Neuronal stem cell (in vitro differentiated cells): ENCODE measurements at regions not wholly inside any gene's neighbourhood (a gene's known extent, or its start where the extent isn't known, plus 50 kb on each side); places are given as distances from the start of the nearest gene placed in this dataset.

Experiments
- DNase-seq: peaks from one replicate; pipeline ENCODE4 v3.0.0-alpha.2; 2013; ENCODE audit warnings: low spot score
- H2AFZ ChIP-seq: one replicate; pipeline ENCODE4 v1.6.1; 2013; ENCODE audit warnings: mild to moderate bottlenecking, low read length, inconsistent platforms
- H2AK5ac ChIP-seq: 2 replicates; pipeline ENCODE4 v1.6.1; 2013; ENCODE audit warnings: low read depth, mild to moderate bottlenecking, inconsistent platforms, low read length, moderate library complexity, mixed read lengths
- H2BK120ac ChIP-seq: 2 replicates; pipeline ENCODE4 v1.6.1; 2013; ENCODE audit warnings: low read depth, mild to moderate bottlenecking, inconsistent platforms, low read length, moderate library complexity, mixed read lengths
- H2BK12ac ChIP-seq: one replicate; pipeline ENCODE4 v1.6.1; 2013; ENCODE audit warnings: low read length, inconsistent platforms
- H2BK15ac ChIP-seq: 2 replicates; pipeline ENCODE4 v1.6.1; 2013; ENCODE audit warnings: mild to moderate bottlenecking, low read length, inconsistent platforms, mixed read lengths
- H2BK5ac ChIP-seq: one replicate; pipeline ENCODE4 v1.6.1; 2013; ENCODE audit warnings: inconsistent platforms, mild to moderate bottlenecking, low read length, moderate library complexity
- H3K14ac ChIP-seq: one replicate; pipeline ENCODE4 v1.6.1; 2013; ENCODE audit warnings: low read length, inconsistent platforms
- H3K18ac ChIP-seq: 2 replicates; pipeline ENCODE4 v1.6.1; 2013; ENCODE audit warnings: low read length, inconsistent platforms
- H3K23ac ChIP-seq: 2 replicates; pipeline ENCODE4 v1.6.1; 2013; ENCODE audit warnings: low read depth, mild to moderate bottlenecking, mixed read lengths, low read length, inconsistent platforms; ENCODE audit not compliant: poor library complexity
- H3K27ac ChIP-seq: replicated peaks from 3 replicates; pipeline ENCODE4 v1.5.1; 2013; ENCODE audit warnings: low read length, inconsistent platforms
- H3K27me3 ChIP-seq, 3 experiments: 2 replicates each; pipeline ENCODE4 v1.6.1; 2013; ENCODE audit warnings: low read length in 3 of 3, mild to moderate bottlenecking in 2 of 3, inconsistent platforms in 1 of 3, low read depth in 1 of 3, mixed read lengths in 1 of 3, moderate library complexity in 1 of 3; ENCODE audit not compliant: control insufficient read depth in 3 of 3, insufficient read depth in 3 of 3
- H3K36me3 ChIP-seq, 2 donors: replicated peaks in 1 of 2; 2 replicates each; pipeline ENCODE4 v1.6.1; 2013; ENCODE audit warnings: low read length in 2 of 2; ENCODE audit not compliant: control insufficient read depth in 2 of 2, insufficient read depth in 2 of 2
- H3K4ac ChIP-seq: 2 replicates; pipeline ENCODE4 v1.6.1; 2013; ENCODE audit warnings: inconsistent platforms, mild to moderate bottlenecking, low read length, moderate library complexity
- H3K4me1 ChIP-seq, 2 donors: 1 replicate in 1 of 2; 2 replicates in 1 of 2; pipeline ENCODE4 v1.6.1; 2013; ENCODE audit warnings: low read length in 2 of 2, low read depth in 1 of 2; ENCODE audit not compliant: control insufficient read depth in 2 of 2, insufficient read depth in 1 of 2
- H3K4me2 ChIP-seq: one replicate; pipeline ENCODE4 v1.6.1; 2013; ENCODE audit warnings: mild to moderate bottlenecking, low read length, inconsistent platforms; ENCODE audit not compliant: insufficient read depth, poor library complexity, severe bottlenecking
- H3K4me3 ChIP-seq, 2 donors: 2 replicates each; pipeline ENCODE4 v1.5.1; 2013; ENCODE audit warnings: low read length in 2 of 2, mild to moderate bottlenecking in 2 of 2, inconsistent platforms in 1 of 2, moderate library complexity in 1 of 2
- H3K79me1 ChIP-seq: one replicate; pipeline ENCODE4 v1.6.1; 2013; ENCODE audit warnings: low read depth, mild to moderate bottlenecking, inconsistent platforms, low read length, moderate library complexity
- H3K9ac ChIP-seq: one replicate; pipeline ENCODE4 v1.6.1; 2013; ENCODE audit warnings: mild to moderate bottlenecking, low read depth, low read length, inconsistent platforms; ENCODE audit not compliant: poor library complexity
- H3K9me3 ChIP-seq, 2 donors: replicated peaks in 1 of 2; 2 replicates each; pipeline versions ENCODE3 to v1.6.1; 2013; ENCODE audit warnings: low read length in 2 of 2, mild to moderate bottlenecking in 2 of 2, inconsistent platforms in 1 of 2, low read depth in 1 of 2, mixed read lengths in 1 of 2, moderate library complexity in 1 of 2; ENCODE audit not compliant: control insufficient read depth in 2 of 2, insufficient read depth in 1 of 2
- H4K8ac ChIP-seq: one replicate; pipeline ENCODE4 v1.6.1; 2013; ENCODE audit warnings: low read depth, mild to moderate bottlenecking, inconsistent platforms, low read length, moderate library complexity
- H4K91ac ChIP-seq: one replicate; pipeline ENCODE4 v1.6.1; 2013; ENCODE audit warnings: low read length, low read depth, mild to moderate bottlenecking, inconsistent platforms; ENCODE audit not compliant: poor library complexity
- WGBS, 2 donors: extraction: QIAGEN DNeasy Blood & Tissue Kit; methylation state at CpG; one replicate each; pipeline ENCODE4 v1.1.7; 2013; ENCODE audit warnings: missing lambda C conversion rate in 2 of 2, mixed read lengths in 1 of 2; ENCODE audit not compliant: insufficient read length in 2 of 2, insufficient replicate concordance in 1 of 2; ENCODE audit errors: extremely low coverage in 2 of 2; 5-methylcytosine and 5-hydroxymethylcytosine counted together

GRCh38 chr13:85255978-85256377 lies 543.2 kb downstream of the SLITRK6 start:
- H3K14ac ChIP-seq, result no peak overlapping the region
- no peak overlapping the region for H2AFZ ChIP-seq
- H3K9ac ChIP-seq, result no peak overlapping the region
- H3K27ac ChIP-seq, result no peak overlapping the region
- H3K4me2 ChIP-seq, result no peak overlapping the region
- H2BK5ac ChIP-seq, result no peak overlapping the region
- no peaks in the 10 kb centered on the region for H3K4me1 ChIP-seq
- no peak overlapping the region for H4K8ac ChIP-seq
- H2AK5ac ChIP-seq, result no peak overlapping the region
- H2BK12ac ChIP-seq, result no peak overlapping the region
- no CpG with 5 or more reads among the region's 2 CpGs for WGBS, 2 donors
- H3K18ac ChIP-seq, result no peak overlapping the region
- H3K79me1 ChIP-seq, result no peaks in the 10 kb centered on the region
- H3K4me3 ChIP-seq, result no peak overlapping the region
- no peaks in the 10 kb centered on the region for H3K27me3 ChIP-seq
- no peaks in the 10 kb centered on the region for H3K9me3 ChIP-seq
- no peak overlapping the region for H4K91ac ChIP-seq
- H2BK120ac ChIP-seq, result no peak overlapping the region
- H2BK15ac ChIP-seq, result no peak overlapping the region
- H3K36me3 ChIP-seq, result no peaks in the 10 kb centered on the region
- H3K4ac ChIP-seq, result no peak overlapping the region
- no peak for DNase-seq
- no peak overlapping the region for H3K23ac ChIP-seq

GRCh38 chr13:85254641-85255040 lies 544.6 kb downstream of the SLITRK6 start:
- H3K9me3 ChIP-seq, result no peaks in the 10 kb centered on the region
- no peak overlapping the region for H2BK5ac ChIP-seq
- H4K8ac ChIP-seq, result no peak overlapping the region
- H4K91ac ChIP-seq, result no peak overlapping the region
- no peaks in the 10 kb centered on the region for H3K79me1 ChIP-seq
- H3K4me3 ChIP-seq, result no peak overlapping the region
- H2AK5ac ChIP-seq, result no peak overlapping the region
- no CpG with 5 or more reads among the region's 6 CpGs for WGBS, 2 donors
- H2BK12ac ChIP-seq, result no peak overlapping the region
- H3K27me3 ChIP-seq, result no peaks in the 10 kb centered on the region
- no peak overlapping the region for H3K27ac ChIP-seq
- H2BK120ac ChIP-seq, result no peak overlapping the region
- H2BK15ac ChIP-seq, result no peak overlapping the region
- H3K23ac ChIP-seq, result no peak overlapping the region
- H3K4me2 ChIP-seq, result no peak overlapping the region
- no peak overlapping the region for H3K4ac ChIP-seq
- no peak overlapping the region for H3K14ac ChIP-seq
- no peak overlapping the region for H2AFZ ChIP-seq
- no peak for DNase-seq
- no peaks in the 10 kb centered on the region for H3K4me1 ChIP-seq
- H3K9ac ChIP-seq, result no peak overlapping the region
- H3K18ac ChIP-seq, result no peak overlapping the region
- H3K36me3 ChIP-seq, result no peaks in the 10 kb centered on the region

GRCh38 chr13:85249151-85249550 lies 550.1 kb downstream of the SLITRK6 start:
- H4K91ac ChIP-seq, result no peak overlapping the region
- H3K14ac ChIP-seq, result no peak overlapping the region
- H3K18ac ChIP-seq, result no peak overlapping the region
- no peak overlapping the region for H3K4ac ChIP-seq
- H2AFZ ChIP-seq, result no peak overlapping the region
- H3K4me1 ChIP-seq, result no peaks in the 10 kb centered on the region
- no peaks in the 10 kb centered on the region for H3K9me3 ChIP-seq
- no peak overlapping the region for H2BK15ac ChIP-seq
- no peak overlapping the region for H2AK5ac ChIP-seq
- DNase-seq, result no peak
- H2BK120ac ChIP-seq, result no peak overlapping the region
- H3K4me3 ChIP-seq, result no peak overlapping the region
- no peak overlapping the region for H3K4me2 ChIP-seq
- H3K27ac ChIP-seq, result no peak overlapping the region
- no peak overlapping the region for H3K23ac ChIP-seq
- no peaks in the 10 kb centered on the region for H3K79me1 ChIP-seq
- no peak overlapping the region for H2BK12ac ChIP-seq
- H3K27me3 ChIP-seq, result no peaks in the 10 kb centered on the region
- H3K9ac ChIP-seq, result no peak overlapping the region
- WGBS, 2 donors, result no CpG with 5 or more reads among the region's 4 CpGs
- H3K36me3 ChIP-seq, result no peaks in the 10 kb centered on the region
- no peak overlapping the region for H4K8ac ChIP-seq
- H2BK5ac ChIP-seq, result no peak overlapping the region

- H3K4me3 ChIP-seq, result no peak overlapping the region
- no peak overlapping the region for H3K4ac ChIP-seq
- no peak overlapping the region for H3K9ac ChIP-seq
- H3K4me1 ChIP-seq, result no peaks in the 10 kb centered on the region
- H4K91ac ChIP-seq, result no peak overlapping the region
- no peak overlapping the region for H2AK5ac ChIP-seq
- H3K36me3 ChIP-seq, result no peaks in the 10 kb centered on the region
- no peak overlapping the region for H2BK5ac ChIP-seq
- H3K79me1 ChIP-seq, result no peaks in the 10 kb centered on the region
- no peak overlapping the region for H2BK12ac ChIP-seq
- no peak overlapping the region for H3K4me2 ChIP-seq
- no CpG with 5 or more reads among the region's 3 CpGs for WGBS, 2 donors
- no peak overlapping the region for H2BK120ac ChIP-seq
- H2BK15ac ChIP-seq, result no peak overlapping the region
- H3K27me3 ChIP-seq, result no peaks in the 10 kb centered on the region
- H3K14ac ChIP-seq, result no peak overlapping the region
- no peak overlapping the region for H3K23ac ChIP-seq
- DNase-seq, result no peak
- H2AFZ ChIP-seq, result no peak overlapping the region
- no peak overlapping the region for H3K27ac ChIP-seq
- no peaks in the 10 kb centered on the region for H3K9me3 ChIP-seq
- H3K18ac ChIP-seq, result no peak overlapping the region
- H4K8ac ChIP-seq, result no peak overlapping the region
Observed at GRCh38 chr13:85247780-85248179, 551.4 kb downstream of the SLITRK6 start.
